ENCODE measurements at regions not wholly inside any gene's neighbourhood (a gene's known extent, or its start where the extent isn't known, plus 50 kb on each side); places are given as distances from the start of the nearest gene placed in this dataset.

GRCh38 chr1:234776876-234777855, 167.2 kb upstream of the IRF2BP2 start:
- no peak overlapping the region for H3K4me3 Mint-ChIP-seq
- no peak for ATAC-seq
- H3K27me3 Mint-ChIP-seq, result no peaks in the 10 kb centered on the region
- no peak for DNase-seq
- peaks cover 7 to 11% of the 10 kb centered on the region in 2 donors for H3K9me3 Mint-ChIP-seq
- H3K27ac Mint-ChIP-seq, result no peak overlapping the region
- peaks cover 18% of the 10 kb centered on the region for H3K4me1 Mint-ChIP-seq

GRCh38 chr1:234776256-234776875, 166.4 kb upstream of the IRF2BP2 start:
- Mint-ChIP-seq H3K9me3 (peaks cover 7 to 11% of the 10 kb centered on the region in 2 donors), H3K27me3 (no peaks in the 10 kb centered on the region), H3K27ac (no peak overlapping the region), H3K4me3 (no peak overlapping the region), H3K4me1 (peaks cover 26% of the 10 kb centered on the region)
- DNase-seq (no peak), ATAC-seq (no peak)

GRCh38 chr1:234775477-234776246, 165.7 kb upstream of the IRF2BP2 start:
- Mint-ChIP-seq H3K27ac (peak overlapping the region in 1 of 2 donors; percentile 61), H3K4me3 (no peak overlapping the region), H3K4me1 (peaks cover 33% of the 10 kb centered on the region), H3K27me3 (no peaks in the 10 kb centered on the region), H3K9me3 (peaks cover 7 to 11% of the 10 kb centered on the region in 2 donors)
- ATAC-seq (no peak), DNase-seq (no peak)

GRCh38 chr1:234774971-234775370, 165.0 kb upstream of the IRF2BP2 start:
- ATAC-seq, result no peak
- H3K4me1 Mint-ChIP-seq, result peaks cover 40% of the 10 kb centered on the region
- no peak for DNase-seq
- H3K4me3 Mint-ChIP-seq, result no peak overlapping the region
- H3K9me3 Mint-ChIP-seq, result peaks cover 7 to 11% of the 10 kb centered on the region in 2 donors
- peak overlapping the region; percentile 16 to 61 for H3K27ac Mint-ChIP-seq
- no peaks in the 10 kb centered on the region for H3K27me3 Mint-ChIP-seq

- no peaks in the 10 kb centered on the region for H3K27me3 Mint-ChIP-seq
- no peak for DNase-seq
- H3K27ac Mint-ChIP-seq, result no peak overlapping the region
- ATAC-seq, result no peak
- peaks cover 7 to 11% of the 10 kb centered on the region in 2 donors for H3K9me3 Mint-ChIP-seq
- no peak overlapping the region for H3K4me3 Mint-ChIP-seq
- H3K4me1 Mint-ChIP-seq, result peaks cover 48% of the 10 kb centered on the region
Measured at GRCh38 chr1:234773936-234774677, 164.1 kb upstream of the IRF2BP2 start.

GRCh38 chr1:234772345-234773147, 162.6 kb upstream of the IRF2BP2 start:
- peak overlapping the region; percentile 78 to 80 for H3K4me3 Mint-ChIP-seq
- peak; percentile 83 to 94 for DNase-seq
- ATAC-seq, result peak; percentile 85
- peak overlapping the region; percentile 98 for H3K27ac Mint-ChIP-seq
- peaks cover 64% of the 10 kb centered on the region for H3K4me1 Mint-ChIP-seq
- no peaks in the 10 kb centered on the region for H3K27me3 Mint-ChIP-seq
- peaks cover 7 to 11% of the 10 kb centered on the region in 2 donors for H3K9me3 Mint-ChIP-seq

- no peak for DNase-seq
- Mint-ChIP-seq H3K4me1 (peaks cover 71% of the 10 kb centered on the region), H3K4me3 (peak overlapping the region; percentile 78 to 80), H3K27me3 (no peaks in the 10 kb centered on the region), H3K9me3 (peaks cover 7 to 11% of the 10 kb centered on the region in 2 donors), H3K27ac (peak overlapping the region; percentile 98)
- ATAC-seq, result no peak
Measured at GRCh38 chr1:234771642-234772344, 161.8 kb upstream of the IRF2BP2 start.

- DNase-seq, result peak in 1 of 2 donors; percentile 6
- H3K4me3 Mint-ChIP-seq, result peak overlapping the region; percentile 78 to 80
Measured at GRCh38 chr1:234770924-234771540, 161.1 kb upstream of the IRF2BP2 start.

GRCh38 chr1:234769986-234770795, 160.2 kb upstream of the IRF2BP2 start:
- Mint-ChIP-seq H3K27ac (peak overlapping the region; percentile 49 to 90), H3K27me3 (no peaks in the 10 kb centered on the region), H3K9me3 (peaks cover 7 to 8% of the 10 kb centered on the region in 2 donors), H3K4me1 (peaks cover 83% of the 10 kb centered on the region), H3K4me3 (peak overlapping the region; percentile 76 to 80)
- ATAC-seq (no peak), DNase-seq (peak in 1 of 2 donors; percentile 6)

More at GRCh38 chr1:234770924-234771540, 161.1 kb upstream of the IRF2BP2 start:
- H3K27ac Mint-ChIP-seq, result peak overlapping the region; percentile 98
- peaks cover 75% of the 10 kb centered on the region for H3K4me1 Mint-ChIP-seq
- ATAC-seq, result no peak
- H3K9me3 Mint-ChIP-seq, result peaks cover 7 to 11% of the 10 kb centered on the region in 2 donors
- H3K27me3 Mint-ChIP-seq, result no peaks in the 10 kb centered on the region

- H3K27me3 Mint-ChIP-seq, result no peaks in the 10 kb centered on the region
- H3K9me3 Mint-ChIP-seq, result peaks cover 5 to 7% of the 10 kb centered on the region in 2 donors
- ATAC-seq, result no peak
- DNase-seq, result no peak
- peak overlapping the region; percentile 76 to 80 for H3K4me3 Mint-ChIP-seq
- peak overlapping the region; percentile 49 to 91 for H3K27ac Mint-ChIP-seq
- peaks cover 89% of the 10 kb centered on the region for H3K4me1 Mint-ChIP-seq
Measured at GRCh38 chr1:234769284-234769985, 159.5 kb upstream of the IRF2BP2 start.

GRCh38 chr1:234768569-234769283, 158.7 kb upstream of the IRF2BP2 start:
- Mint-ChIP-seq H3K4me3 (peak overlapping the region; percentile 76 to 80), H3K4me1 (peaks cover 88% of the 10 kb centered on the region), H3K27me3 (no peaks in the 10 kb centered on the region), H3K27ac (peak overlapping the region; percentile 91 to 93), H3K9me3 (peaks cover 5 to 7% of the 10 kb centered on the region in 2 donors)
- ATAC-seq (peak; percentile 72), DNase-seq (peak; percentile 64 to 79)

Data from stimulated activated naive CD8-positive, alpha-beta T cell treated with anti-CD3 and anti-CD28 coated beads, Interleukin-15, amount 100 ng/mL, for 72 hours (primary cell).